ENCODE measurements at regions not wholly inside any gene's neighbourhood (a gene's known extent, or its start where the extent isn't known, plus 50 kb on each side); places are given as distances from the start of the nearest gene placed in this dataset.

DNA sequence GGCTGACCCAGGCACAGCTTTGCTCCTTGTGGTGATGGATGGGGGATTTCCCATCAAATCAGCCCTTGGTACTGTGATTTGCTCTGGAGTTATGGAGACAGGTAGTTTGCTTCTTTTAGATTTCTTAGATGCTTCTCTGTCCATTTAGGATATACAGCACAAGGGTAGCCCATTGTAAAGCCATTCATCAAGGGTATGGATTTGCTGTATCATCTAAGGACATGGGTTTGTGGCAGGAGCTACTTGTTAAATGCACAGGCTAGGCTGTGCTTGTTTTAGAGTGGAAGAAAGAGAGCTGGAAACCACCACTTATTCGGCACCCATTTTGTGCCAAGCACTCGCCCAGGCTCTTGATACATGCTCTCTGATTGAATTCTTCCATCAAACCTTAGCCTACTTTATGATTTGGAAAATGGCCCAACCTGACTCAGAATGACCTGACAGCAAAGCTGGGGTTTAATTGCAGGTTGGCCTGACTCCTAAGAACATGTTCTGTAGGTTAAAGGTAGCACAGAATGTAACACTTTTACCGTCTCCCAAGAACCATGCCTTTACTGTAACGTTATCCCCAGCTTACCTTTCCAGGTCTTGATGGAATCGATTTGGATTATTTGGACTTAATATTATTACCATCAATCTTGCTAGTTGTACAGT lies 168.0 kb downstream of the SNX10 start:
- Histone ChIP-seq H3K9ac (ENCODE audit: insufficient read length, low read depth) (no peak overlapping the region), H3K4me1 (ENCODE audit: insufficient read depth, insufficient read length) (no peaks in the 10 kb centered on the region), H3K4me3 (ENCODE audit: insufficient read length, low read depth) (no peak overlapping the region), H3K36me3 (ENCODE audit: insufficient read depth, insufficient read length, low read length) (no peaks in the 10 kb centered on the region), H3K27me3 (ENCODE audit: insufficient read depth, insufficient read length) (peaks cover 2% of the 10 kb centered on the region), H3K9me3 (ENCODE audit: insufficient read depth, low read length) (no peaks in the 10 kb centered on the region)
- DNase-seq (ENCODE audit: low read depth, low spot score) = no peak
- TF ChIP-seq YY1 (IDR thresholded peaks at IDR 0.05; ENCODE audit: insufficient read depth, insufficient read length) (no peak), ZNF274 (IDR thresholded peaks at IDR 0.05; ENCODE audit: low read depth, low read length) (no peak), SUZ12 (IDR thresholded peaks at IDR 0.05; ENCODE audit: extremely low read depth, insufficient read depth, insufficient read length) (no peak)

DNA sequence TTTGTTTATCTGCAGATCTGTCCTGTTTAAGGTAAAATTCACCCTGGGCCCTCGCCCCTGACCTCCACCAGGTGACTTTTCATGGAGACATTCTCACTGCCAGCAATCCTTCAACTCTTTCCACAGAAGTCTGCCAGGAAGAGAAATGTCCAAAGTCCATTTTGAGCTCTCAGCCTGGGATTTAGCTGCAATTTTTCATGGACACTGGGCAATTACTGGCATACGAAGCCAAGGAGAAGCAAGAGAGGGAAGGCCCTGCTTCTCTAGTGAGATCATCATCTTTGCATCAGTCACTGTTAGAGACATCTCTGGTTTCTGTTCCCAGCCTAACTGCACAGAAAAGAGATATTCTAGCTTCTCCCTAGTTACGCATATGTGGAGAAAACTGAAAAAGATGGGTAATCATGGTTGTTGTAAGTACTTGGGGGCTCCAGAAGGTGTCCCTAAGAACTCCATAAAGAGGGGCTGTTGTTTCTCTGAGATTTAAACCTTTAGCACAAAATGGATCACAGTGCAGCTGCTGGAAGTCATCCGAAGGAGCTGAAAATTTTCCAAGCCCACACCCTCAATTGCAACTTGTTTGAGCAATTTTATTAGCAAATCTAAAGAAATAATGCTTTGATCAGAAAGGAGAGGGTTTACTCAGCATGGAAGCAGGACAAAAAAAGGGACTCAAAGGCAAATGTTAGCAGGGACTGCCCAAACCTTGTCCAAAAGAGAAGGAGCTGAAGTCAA lies 168.9 kb downstream of the SNX10 start:
- H3K27me3 ChIP-seq (ENCODE audit: insufficient read depth, insufficient read length) = peaks cover 2% of the 10 kb centered on the region
- H3K4me3 ChIP-seq (ENCODE audit: insufficient read length, low read depth) = no peak overlapping the region
- no peaks in the 10 kb centered on the region for H3K9me3 ChIP-seq (ENCODE audit: insufficient read depth, low read length)
- DNase-seq (ENCODE audit: low read depth, low spot score) = no peak
- TF ChIP-seq ZNF274 (IDR thresholded peaks at IDR 0.05; ENCODE audit: low read depth, low read length) (no peak), SUZ12 (IDR thresholded peaks at IDR 0.05; ENCODE audit: extremely low read depth, insufficient read depth, insufficient read length) (no peak), YY1 (IDR thresholded peaks at IDR 0.05; ENCODE audit: insufficient read depth, insufficient read length) (no peak)
- no peak overlapping the region for H3K9ac ChIP-seq (ENCODE audit: insufficient read length, low read depth)
- H3K36me3 ChIP-seq (ENCODE audit: insufficient read depth, insufficient read length, low read length) = no peaks in the 10 kb centered on the region
- no peaks in the 10 kb centered on the region for H3K4me1 ChIP-seq (ENCODE audit: insufficient read depth, insufficient read length)

DNA sequence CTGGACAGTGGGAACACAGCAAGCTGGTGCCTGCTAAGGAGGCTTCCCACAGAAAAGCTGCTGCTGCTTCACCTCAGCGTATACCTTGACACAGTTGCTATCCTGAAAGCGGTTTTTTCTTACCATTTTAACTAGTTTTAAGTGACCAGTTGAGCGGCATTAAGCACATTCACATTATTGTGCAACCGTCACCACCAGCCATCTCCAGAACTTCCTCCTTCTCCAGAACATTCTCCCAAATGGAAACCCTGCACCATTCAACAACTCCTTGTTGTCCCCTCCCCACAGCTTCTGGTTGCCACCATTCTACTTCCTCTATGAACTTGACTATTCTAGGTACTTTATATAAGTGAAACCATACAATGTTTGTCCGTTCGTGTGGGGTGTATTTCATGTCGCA lies 169.9 kb downstream of the SNX10 start:
- Histone ChIP-seq H3K4me1 (ENCODE audit: insufficient read depth, insufficient read length) (no peaks in the 10 kb centered on the region), H3K9ac (ENCODE audit: insufficient read length, low read depth) (no peak overlapping the region), H3K27me3 (ENCODE audit: insufficient read depth, insufficient read length) (peaks cover 2% of the 10 kb centered on the region), H3K9me3 (ENCODE audit: insufficient read depth, low read length) (no peaks in the 10 kb centered on the region), H3K4me3 (ENCODE audit: insufficient read length, low read depth) (no peak overlapping the region), H3K36me3 (ENCODE audit: insufficient read depth, insufficient read length, low read length) (no peaks in the 10 kb centered on the region)
- no peak for DNase-seq (ENCODE audit: low read depth, low spot score)
- TF ChIP-seq YY1 (IDR thresholded peaks at IDR 0.05; ENCODE audit: insufficient read depth, insufficient read length) (no peak), ZNF274 (IDR thresholded peaks at IDR 0.05; ENCODE audit: low read depth, low read length) (no peak), SUZ12 (IDR thresholded peaks at IDR 0.05; ENCODE audit: extremely low read depth, insufficient read depth, insufficient read length) (no peak)

DNA sequence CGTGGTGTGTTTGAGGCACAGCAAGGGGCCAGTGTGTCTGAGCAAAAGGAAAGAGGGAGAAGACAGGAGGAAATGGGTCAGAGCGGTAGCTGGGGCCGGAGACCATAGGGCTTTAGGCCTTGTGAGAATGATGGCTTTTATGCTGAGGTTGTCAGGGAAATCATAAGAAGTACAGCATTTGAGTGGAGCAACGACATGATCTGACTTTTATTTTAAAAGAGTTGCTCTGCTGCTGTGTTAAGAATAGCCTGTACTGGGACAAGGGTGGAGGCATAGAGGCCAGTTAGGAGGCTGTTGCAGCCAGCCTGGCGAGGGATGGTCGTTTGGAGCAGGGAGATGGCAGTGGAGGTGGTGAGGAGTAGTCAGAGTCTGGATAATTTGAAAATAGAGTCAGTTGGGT lies 174.3 kb downstream of the SNX10 start:
- no peak for DNase-seq (ENCODE audit: low read depth, low spot score)
- H3K4me3 ChIP-seq (ENCODE audit: insufficient read length, low read depth) = no peak overlapping the region

DNA sequence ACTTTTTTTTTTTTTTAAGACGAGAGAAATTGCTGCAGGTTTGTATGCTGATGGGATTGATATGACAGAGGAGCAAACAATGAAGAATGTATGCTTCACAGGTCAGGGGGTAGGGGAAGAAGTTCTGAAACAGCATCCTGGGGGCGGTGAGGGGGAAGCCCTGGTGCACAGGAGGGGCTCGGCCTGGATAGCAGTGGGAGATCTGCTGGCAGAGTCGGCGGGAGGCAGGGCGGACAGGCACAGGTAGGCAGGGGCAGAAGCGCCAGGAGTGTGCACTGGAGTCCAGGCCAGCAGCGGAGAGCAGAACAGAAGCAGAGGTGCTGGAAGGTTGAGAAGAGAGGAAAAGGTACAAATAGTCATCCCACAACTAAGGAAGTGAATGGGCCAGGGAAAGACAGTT lies 175.4 kb downstream of the SNX10 start:
- no peaks in the 10 kb centered on the region for H3K4me1 ChIP-seq (ENCODE audit: insufficient read depth, insufficient read length)
- no peaks in the 10 kb centered on the region for H3K36me3 ChIP-seq (ENCODE audit: insufficient read depth, insufficient read length, low read length)
- no peaks in the 10 kb centered on the region; the same call in 1 of the 2 replicates for H3K9me3 ChIP-seq (ENCODE audit: insufficient read depth, low read length)
- H3K9ac ChIP-seq (ENCODE audit: insufficient read length, low read depth) = no peak overlapping the region
- TF ChIP-seq YY1 (IDR thresholded peaks at IDR 0.05; ENCODE audit: insufficient read depth, insufficient read length) = no peak
- TF ChIP-seq SUZ12 (IDR thresholded peaks at IDR 0.05; ENCODE audit: extremely low read depth, insufficient read depth, insufficient read length) = no peak
- no peak for TF ChIP-seq ZNF274 (IDR thresholded peaks at IDR 0.05; ENCODE audit: low read depth, low read length)
- DNase-seq (ENCODE audit: low read depth, low spot score) = no peak
- no peak overlapping the region for H3K4me3 ChIP-seq (ENCODE audit: insufficient read length, low read depth)
- H3K27me3 ChIP-seq (ENCODE audit: insufficient read depth, insufficient read length) = no peaks in the 10 kb centered on the region

More for the DNA sequence above, 174.3 kb downstream of the SNX10 start:
- H3K27me3 ChIP-seq (ENCODE audit: insufficient read depth, insufficient read length) = peaks cover 2% of the 10 kb centered on the region
- TF ChIP-seq ZNF274 (IDR thresholded peaks at IDR 0.05; ENCODE audit: low read depth, low read length) (no peak), SUZ12 (IDR thresholded peaks at IDR 0.05; ENCODE audit: extremely low read depth, insufficient read depth, insufficient read length) (no peak), YY1 (IDR thresholded peaks at IDR 0.05; ENCODE audit: insufficient read depth, insufficient read length) (no peak)
- no peak overlapping the region for H3K9ac ChIP-seq (ENCODE audit: insufficient read length, low read depth)
- H3K9me3 ChIP-seq (ENCODE audit: insufficient read depth, low read length) = no peaks in the 10 kb centered on the region; the same call in 1 of the 2 replicates
- no peaks in the 10 kb centered on the region for H3K36me3 ChIP-seq (ENCODE audit: insufficient read depth, insufficient read length, low read length)
- H3K4me1 ChIP-seq (ENCODE audit: insufficient read depth, insufficient read length) = no peaks in the 10 kb centered on the region

DNA sequence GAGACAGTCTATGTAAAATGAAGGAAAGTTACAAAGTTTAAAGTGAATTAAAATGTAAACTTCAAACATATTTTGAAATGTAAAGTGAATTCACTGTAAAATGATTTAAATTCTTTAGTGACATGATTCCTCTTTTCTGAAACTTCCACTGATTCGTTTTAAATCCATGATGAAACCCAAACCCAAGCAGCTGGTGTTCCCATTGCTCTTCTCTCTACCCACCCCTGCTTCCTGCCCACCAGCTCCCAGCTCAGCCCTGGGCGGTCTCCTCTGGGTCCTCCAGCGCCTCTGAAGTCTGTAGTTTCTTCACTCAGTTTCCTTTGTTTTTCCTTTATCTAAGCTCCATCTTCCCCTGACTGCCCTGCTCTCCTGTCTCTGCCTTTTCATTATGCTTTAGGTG lies 175.9 kb downstream of the SNX10 start:
- Histone ChIP-seq H3K9me3 (ENCODE audit: insufficient read depth, low read length) (no peaks in the 10 kb centered on the region; the same call in 1 of the 2 replicates), H3K36me3 (ENCODE audit: insufficient read depth, insufficient read length, low read length) (no peaks in the 10 kb centered on the region), H3K4me3 (ENCODE audit: insufficient read length, low read depth) (no peak overlapping the region), H3K9ac (ENCODE audit: insufficient read length, low read depth) (no peak overlapping the region), H3K27me3 (ENCODE audit: insufficient read depth, insufficient read length) (no peaks in the 10 kb centered on the region), H3K4me1 (ENCODE audit: insufficient read depth, insufficient read length) (no peaks in the 10 kb centered on the region)
- TF ChIP-seq ZNF274 (IDR thresholded peaks at IDR 0.05; ENCODE audit: low read depth, low read length) (no peak), YY1 (IDR thresholded peaks at IDR 0.05; ENCODE audit: insufficient read depth, insufficient read length) (no peak), SUZ12 (IDR thresholded peaks at IDR 0.05; ENCODE audit: extremely low read depth, insufficient read depth, insufficient read length) (no peak)
- DNase-seq (ENCODE audit: low read depth, low spot score) = no peak

DNA sequence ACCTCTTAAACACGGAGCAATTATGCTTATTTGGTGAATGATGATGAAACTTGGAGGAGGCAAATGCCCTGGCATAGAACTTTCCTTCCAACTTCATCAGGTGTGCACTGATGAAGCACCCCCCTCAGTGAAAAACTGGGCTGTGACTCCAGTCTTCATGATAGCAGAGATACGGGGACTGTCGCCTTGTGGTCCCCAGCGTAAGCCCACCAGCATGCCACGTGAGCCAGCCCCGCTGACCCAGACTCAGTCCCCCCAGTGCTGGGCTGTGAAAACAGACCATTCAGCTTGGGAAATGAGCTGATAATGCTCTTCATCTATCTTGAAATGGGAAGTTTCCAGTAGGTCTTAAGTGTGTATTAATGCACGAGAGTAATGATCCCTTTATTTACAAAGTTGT lies 177.0 kb downstream of the SNX10 start:
- Histone ChIP-seq H3K27me3 (ENCODE audit: insufficient read depth, insufficient read length) (no peaks in the 10 kb centered on the region), H3K9me3 (ENCODE audit: insufficient read depth, low read length) (no peaks in the 10 kb centered on the region; the same call in 1 of the 2 replicates), H3K4me1 (ENCODE audit: insufficient read depth, insufficient read length) (no peaks in the 10 kb centered on the region), H3K4me3 (ENCODE audit: insufficient read length, low read depth) (no peak overlapping the region), H3K9ac (ENCODE audit: insufficient read length, low read depth) (no peak overlapping the region), H3K36me3 (ENCODE audit: insufficient read depth, insufficient read length, low read length) (no peaks in the 10 kb centered on the region)
- no peak for TF ChIP-seq ZNF274 (IDR thresholded peaks at IDR 0.05; ENCODE audit: low read depth, low read length)
- no peak for TF ChIP-seq YY1 (IDR thresholded peaks at IDR 0.05; ENCODE audit: insufficient read depth, insufficient read length)
- no peak for TF ChIP-seq SUZ12 (IDR thresholded peaks at IDR 0.05; ENCODE audit: extremely low read depth, insufficient read depth, insufficient read length)
- no peak for DNase-seq (ENCODE audit: low read depth, low spot score)
